ENCODE measurements at regions not wholly inside any gene's neighbourhood (a gene's known extent, or its start where the extent isn't known, plus 50 kb on each side); places are given as distances from the start of the nearest gene placed in this dataset.

DNA sequence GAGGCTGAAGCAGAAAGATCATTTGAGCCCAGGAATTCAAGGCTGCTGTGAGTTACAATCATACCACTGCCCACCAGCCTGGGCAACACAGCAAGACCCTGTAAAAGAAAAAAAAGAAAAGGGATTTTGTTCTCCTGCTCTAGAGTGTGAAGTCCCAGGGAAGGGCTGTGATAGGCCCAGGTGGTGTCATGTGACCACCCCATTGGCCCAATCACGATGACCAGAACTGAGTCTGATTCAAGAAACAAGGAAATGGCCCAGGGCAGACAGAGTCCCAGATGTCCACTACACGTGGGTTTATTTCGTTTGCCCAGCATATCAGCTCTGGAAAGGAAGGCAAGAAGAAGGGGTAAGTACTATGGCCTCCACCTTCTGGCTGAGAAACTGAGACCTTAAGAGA, 81.3 kb upstream of the CUX1 start:
- TF ChIP-seq POLR2A (IDR thresholded peaks at IDR 0.05) = no peak
- TF ChIP-seq, protein P1, sequence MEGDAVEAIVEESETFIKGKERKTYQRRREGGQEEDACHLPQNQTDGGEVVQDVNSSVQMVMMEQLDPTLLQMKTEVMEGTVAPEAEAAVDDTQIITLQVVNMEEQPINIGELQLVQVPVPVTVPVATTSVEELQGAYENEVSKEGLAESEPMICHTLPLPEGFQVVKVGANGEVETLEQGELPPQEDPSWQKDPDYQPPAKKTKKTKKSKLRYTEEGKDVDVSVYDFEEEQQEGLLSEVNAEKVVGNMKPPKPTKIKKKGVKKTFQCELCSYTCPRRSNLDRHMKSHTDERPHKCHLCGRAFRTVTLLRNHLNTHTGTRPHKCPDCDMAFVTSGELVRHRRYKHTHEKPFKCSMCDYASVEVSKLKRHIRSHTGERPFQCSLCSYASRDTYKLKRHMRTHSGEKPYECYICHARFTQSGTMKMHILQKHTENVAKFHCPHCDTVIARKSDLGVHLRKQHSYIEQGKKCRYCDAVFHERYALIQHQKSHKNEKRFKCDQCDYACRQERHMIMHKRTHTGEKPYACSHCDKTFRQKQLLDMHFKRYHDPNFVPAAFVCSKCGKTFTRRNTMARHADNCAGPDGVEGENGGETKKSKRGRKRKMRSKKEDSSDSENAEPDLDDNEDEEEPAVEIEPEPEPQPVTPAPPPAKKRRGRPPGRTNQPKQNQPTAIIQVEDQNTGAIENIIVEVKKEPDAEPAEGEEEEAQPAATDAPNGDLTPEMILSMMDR (IDR thresholded peaks at IDR 0.05) = no peak
- TF ChIP-seq POLR2AphosphoS5 (IDR thresholded peaks at IDR 0.05) = no peak
